Mucosa of rectum (tissue), 2 donors: ENCODE measurements at regions not wholly inside any gene's neighbourhood (a gene's known extent, or its start where the extent isn't known, plus 50 kb on each side); places are given as distances from the start of the nearest gene placed in this dataset.

Experiments
- H3K27ac ChIP-seq, 2 donors: one replicate each; pipeline ENCODE4 v1.7.0; 2013; ENCODE audit warnings: inconsistent platforms in 2 of 2, low read depth in 2 of 2, low read length in 2 of 2
- H3K27me3 ChIP-seq, 2 donors: one replicate each; pipeline ENCODE4 v1.7.0; 2013; ENCODE audit warnings: low read length in 2 of 2; ENCODE audit not compliant: control insufficient read depth in 2 of 2, insufficient read depth in 2 of 2
- H3K36me3 ChIP-seq, 2 donors: one replicate each; pipeline ENCODE4 v1.7.0; 2013; ENCODE audit warnings: low read length in 2 of 2; ENCODE audit not compliant: control insufficient read depth in 2 of 2, insufficient read depth in 2 of 2
- H3K4me1 ChIP-seq, 2 donors: one replicate each; pipeline ENCODE4 v1.7.0; 2013; ENCODE audit warnings: low read length in 2 of 2, mild to moderate bottlenecking in 1 of 2; ENCODE audit not compliant: control insufficient read depth in 2 of 2, insufficient read depth in 2 of 2
- H3K4me3 ChIP-seq, 2 donors: one replicate each; pipeline ENCODE4 v1.7.0; 2013; ENCODE audit warnings: low read length in 2 of 2
- H3K9ac ChIP-seq, 2 donors: one replicate each; pipeline ENCODE4 v1.7.0; 2013; ENCODE audit warnings: low read length in 2 of 2, low read depth in 1 of 2, mild to moderate bottlenecking in 1 of 2
- H3K9me3 ChIP-seq, 2 donors: one replicate each; pipeline ENCODE4 v1.7.0; 2013; ENCODE audit warnings: low read length in 2 of 2; ENCODE audit not compliant: control insufficient read depth in 2 of 2
- donor health status: healthy.
- donor health status: Normal muscosa, but diverticular disease.

DNA sequence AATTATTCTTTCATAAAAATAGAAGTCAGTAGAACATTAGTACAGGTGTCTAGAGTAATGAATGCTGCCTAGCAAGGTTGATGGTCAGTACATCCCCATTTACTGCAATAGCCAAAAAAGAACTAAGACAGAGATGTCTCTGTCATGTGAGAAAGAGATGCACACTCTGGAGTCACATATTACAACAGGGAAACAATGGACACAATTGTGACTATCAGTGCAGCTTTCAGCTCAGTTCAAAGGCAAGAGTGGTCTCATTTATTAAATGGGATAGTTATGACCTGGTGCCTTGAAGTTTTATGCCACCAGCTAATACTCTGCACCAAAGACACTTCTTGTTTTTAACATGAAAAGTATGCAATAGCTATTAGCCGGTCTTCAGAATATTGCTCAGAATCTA, 194.9 kb upstream of the CHAC2 start:
- no peaks in the 10 kb centered on the region for H3K4me1 ChIP-seq
- no peak overlapping the region for H3K27ac ChIP-seq

DNA sequence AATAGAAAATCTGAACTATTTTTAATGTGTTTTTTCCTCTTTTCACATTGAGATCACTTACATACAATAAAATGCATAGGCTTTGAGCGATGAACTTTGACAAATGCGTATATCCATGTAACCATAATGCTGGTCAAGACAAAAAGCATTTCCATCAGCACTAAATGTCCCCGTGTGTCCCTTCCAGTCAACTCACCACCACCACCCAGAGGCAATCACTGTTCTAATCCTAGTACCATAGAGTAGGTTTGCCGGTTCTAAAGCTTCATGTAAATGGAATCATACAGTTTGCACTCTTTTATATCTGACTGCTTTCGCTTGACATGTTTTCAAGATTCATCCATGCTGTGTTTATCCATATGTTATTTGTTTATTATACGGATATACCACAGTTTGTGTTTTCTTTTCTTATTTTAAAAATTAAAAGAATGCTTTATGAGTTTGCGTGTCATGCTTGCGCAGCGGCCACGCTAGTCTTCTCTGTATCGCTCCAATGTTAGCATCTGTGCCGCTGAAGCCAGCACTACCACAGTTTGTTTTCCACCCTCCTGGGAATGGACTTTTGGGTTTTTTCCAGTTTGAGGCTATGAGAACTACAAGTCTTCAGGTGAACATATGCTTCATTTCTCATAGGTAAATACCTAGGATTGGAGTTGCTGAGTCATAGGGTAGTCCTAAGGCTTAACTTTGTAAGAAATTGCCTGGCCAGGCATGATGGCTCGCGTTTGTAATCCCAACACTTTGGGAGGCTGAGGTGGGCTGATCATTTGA, 197.5 kb upstream of the CHAC2 start:
- no peaks in the 10 kb centered on the region for H3K36me3 ChIP-seq
- H3K27ac ChIP-seq: no peak overlapping the region
- H3K27me3 ChIP-seq: no peaks in the 10 kb centered on the region
- H3K9me3 ChIP-seq: no peaks in the 10 kb centered on the region
- H3K4me3 ChIP-seq: no peak overlapping the region
- no peaks in the 10 kb centered on the region for H3K4me1 ChIP-seq
- H3K9ac ChIP-seq: no peak overlapping the region

More for the DNA sequence above, 194.9 kb upstream of the CHAC2 start:
- Histone ChIP-seq H3K4me3 (no peak overlapping the region), H3K9me3 (no peaks in the 10 kb centered on the region), H3K9ac (no peak overlapping the region), H3K36me3 (no peaks in the 10 kb centered on the region), H3K27me3 (no peaks in the 10 kb centered on the region)

DNA sequence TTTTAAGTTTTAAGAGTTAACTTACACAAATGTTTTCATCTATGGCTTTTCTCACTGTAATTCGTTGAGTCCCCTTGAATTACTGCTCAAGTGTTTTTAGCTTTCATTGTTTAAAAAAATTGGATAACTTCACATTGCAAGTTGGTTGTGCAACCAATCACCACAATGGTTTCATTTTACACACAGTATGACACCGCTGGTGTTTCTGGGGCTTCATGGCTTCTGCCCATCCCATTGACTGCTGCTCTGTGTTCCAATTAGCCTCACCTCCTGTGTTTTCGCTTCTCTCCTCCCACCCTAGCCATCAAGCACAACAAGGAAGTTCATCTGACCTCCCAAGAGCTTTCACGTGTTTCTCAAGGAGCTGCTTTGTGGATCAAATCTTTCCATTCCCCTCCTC, 199.1 kb upstream of the CHAC2 start:
- Histone ChIP-seq H3K27me3 (no peaks in the 10 kb centered on the region), H3K4me1 (no peaks in the 10 kb centered on the region), H3K36me3 (no peaks in the 10 kb centered on the region), H3K4me3 (no peak overlapping the region), H3K27ac (no peak overlapping the region), H3K9me3 (no peaks in the 10 kb centered on the region), H3K9ac (no peak overlapping the region)

DNA sequence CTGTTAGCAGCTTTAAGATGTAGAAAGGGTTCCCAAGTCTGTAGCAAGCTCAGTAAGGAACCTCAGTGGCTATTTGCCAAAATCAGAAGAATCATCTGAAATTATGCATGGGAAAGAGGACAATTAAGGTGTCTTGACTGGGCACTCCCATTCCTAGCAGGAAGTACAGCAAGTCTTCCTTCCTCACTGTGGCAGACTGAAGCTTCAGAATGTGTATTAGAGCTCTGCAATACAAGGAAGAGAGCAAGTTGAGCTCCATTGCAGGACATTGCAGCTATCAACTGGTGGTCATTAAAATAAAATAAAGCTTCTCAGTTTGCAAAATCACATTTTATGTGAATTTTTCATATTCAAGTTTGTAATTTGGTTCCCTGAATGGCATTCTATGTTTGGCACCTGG, 200.5 kb upstream of the CHAC2 start:
- no peaks in the 10 kb centered on the region for H3K27me3 ChIP-seq
- no peak overlapping the region for H3K4me3 ChIP-seq
- no peak overlapping the region for H3K9ac ChIP-seq
- no peak overlapping the region for H3K27ac ChIP-seq
- no peaks in the 10 kb centered on the region for H3K9me3 ChIP-seq
- H3K4me1 ChIP-seq: no peaks in the 10 kb centered on the region
- H3K36me3 ChIP-seq: no peaks in the 10 kb centered on the region

GRCh38 chr2:53562407-53562806, 205.2 kb upstream of the CHAC2 start:
- Histone ChIP-seq H3K9me3 (no peaks in the 10 kb centered on the region), H3K4me3 (no peak overlapping the region), H3K36me3 (no peaks in the 10 kb centered on the region), H3K9ac (no peak overlapping the region), H3K27me3 (no peaks in the 10 kb centered on the region), H3K4me1 (no peaks in the 10 kb centered on the region), H3K27ac (no peak overlapping the region)

- H3K4me3 ChIP-seq: no peak overlapping the region
- no peaks in the 10 kb centered on the region for H3K4me1 ChIP-seq
- H3K9ac ChIP-seq: no peak overlapping the region
- no peaks in the 10 kb centered on the region for H3K36me3 ChIP-seq
- no peak overlapping the region for H3K27ac ChIP-seq
- no peaks in the 10 kb centered on the region for H3K27me3 ChIP-seq
- H3K9me3 ChIP-seq: no peaks in the 10 kb centered on the region
These were observed 206.4 kb upstream of the CHAC2 start for GRCh38 chr2:53561155-53561554.

DNA sequence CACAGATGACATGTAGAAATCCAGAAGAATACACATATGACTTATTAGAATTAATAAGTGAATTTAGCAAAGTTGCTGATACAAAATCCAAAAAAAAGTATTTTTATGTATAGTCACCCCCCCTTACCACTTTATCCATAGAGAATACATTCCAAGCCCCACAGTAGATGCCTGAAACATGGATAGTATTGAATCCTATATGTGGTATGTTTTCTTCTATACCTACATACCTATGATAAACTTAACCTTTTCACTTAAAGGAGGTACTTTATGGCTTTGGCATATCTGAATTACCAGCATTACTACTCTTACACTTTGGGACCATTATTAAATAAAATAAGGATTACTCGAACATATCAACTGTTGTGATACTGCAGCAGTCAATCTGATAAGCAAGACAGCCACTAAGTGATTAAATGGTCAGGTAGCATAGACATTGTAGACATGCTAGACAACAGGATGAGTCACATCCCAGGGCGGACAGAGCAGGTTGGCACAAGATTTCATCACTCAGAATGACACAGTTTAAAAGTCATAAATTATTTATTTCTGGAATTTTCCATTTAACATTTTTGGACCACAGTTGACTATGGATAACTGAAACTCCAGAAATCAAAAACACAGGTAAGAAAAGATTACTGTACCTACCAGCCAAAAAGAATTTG, 208.2 kb upstream of the CHAC2 start:
- no peaks in the 10 kb centered on the region for H3K4me1 ChIP-seq
- no peak overlapping the region for H3K9ac ChIP-seq
- H3K4me3 ChIP-seq: no peak overlapping the region

DNA sequence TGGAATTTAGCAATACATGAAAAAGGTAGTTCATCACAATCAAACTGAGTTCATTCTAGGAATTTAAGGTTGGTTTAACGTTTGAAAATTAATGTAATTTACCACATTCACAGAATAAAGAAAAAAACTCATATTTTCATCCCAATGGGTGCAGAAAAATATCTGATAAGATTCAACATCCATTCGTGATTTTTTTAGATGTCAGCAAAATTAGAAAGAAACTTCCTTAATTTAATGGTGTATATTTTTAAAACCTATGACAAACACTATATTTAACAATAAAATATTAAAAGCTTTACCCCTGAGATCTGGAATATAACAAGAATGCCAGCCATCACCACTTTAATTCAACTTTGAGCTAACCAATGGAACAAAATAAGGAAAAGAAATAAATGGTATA, 208.7 kb upstream of the CHAC2 start:
- Histone ChIP-seq H3K36me3 (no peaks in the 10 kb centered on the region), H3K9ac (no peak overlapping the region), H3K9me3 (peaks cover 0 to 4% of the 10 kb centered on the region in 2 donors), H3K4me3 (no peak overlapping the region), H3K27ac (no peak overlapping the region), H3K27me3 (no peaks in the 10 kb centered on the region), H3K4me1 (no peaks in the 10 kb centered on the region)

More for the DNA sequence above, 208.2 kb upstream of the CHAC2 start:
- no peak overlapping the region for H3K27ac ChIP-seq
- H3K27me3 ChIP-seq: no peaks in the 10 kb centered on the region
- no peaks in the 10 kb centered on the region for H3K36me3 ChIP-seq
- peaks cover 0 to 2% of the 10 kb centered on the region in 2 donors for H3K9me3 ChIP-seq

DNA sequence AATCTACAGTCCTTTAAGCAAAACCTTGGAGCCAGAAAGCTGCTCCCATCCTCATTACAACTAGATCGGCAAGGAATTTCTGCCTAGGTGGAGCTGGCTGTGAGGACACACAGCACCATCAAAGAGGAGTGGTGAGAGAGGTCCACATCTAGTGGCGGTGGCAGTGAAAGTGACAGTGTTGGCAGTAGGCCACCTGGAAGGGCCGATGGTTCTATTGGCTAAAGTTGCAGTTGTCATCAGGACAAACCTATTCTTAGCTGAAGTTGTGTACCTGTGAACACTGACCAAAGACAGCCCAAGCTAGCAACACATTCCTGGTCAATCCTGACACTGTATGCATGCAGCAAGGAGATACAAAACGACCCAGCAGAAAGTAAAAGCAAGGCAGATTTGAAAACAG, 218.1 kb upstream of the CHAC2 start:
- Histone ChIP-seq H3K36me3 (no peaks in the 10 kb centered on the region), H3K9me3 (peaks cover 0 to 2% of the 10 kb centered on the region in 2 donors)

GRCh38 chr2:53545604-53546003, 222.0 kb upstream of the CHAC2 start:
- H3K4me3 ChIP-seq: no peak overlapping the region
- H3K27ac ChIP-seq: no peak overlapping the region
- no peak overlapping the region for H3K9ac ChIP-seq

More for the DNA sequence above, 218.1 kb upstream of the CHAC2 start:
- H3K27me3 ChIP-seq: no peaks in the 10 kb centered on the region
- H3K9ac ChIP-seq: no peak overlapping the region
- H3K27ac ChIP-seq: no peak overlapping the region
- no peak overlapping the region for H3K4me3 ChIP-seq
- no peaks in the 10 kb centered on the region for H3K4me1 ChIP-seq

More at GRCh38 chr2:53545604-53546003, 222.0 kb upstream of the CHAC2 start:
- Histone ChIP-seq H3K9me3 (peaks cover 0 to 2% of the 10 kb centered on the region in 2 donors), H3K27me3 (no peaks in the 10 kb centered on the region), H3K4me1 (no peaks in the 10 kb centered on the region), H3K36me3 (no peaks in the 10 kb centered on the region)
